ENCODE measurements at regions not wholly inside any gene's neighbourhood (a gene's known extent, or its start where the extent isn't known, plus 50 kb on each side); places are given as distances from the start of the nearest gene placed in this dataset.

DNA sequence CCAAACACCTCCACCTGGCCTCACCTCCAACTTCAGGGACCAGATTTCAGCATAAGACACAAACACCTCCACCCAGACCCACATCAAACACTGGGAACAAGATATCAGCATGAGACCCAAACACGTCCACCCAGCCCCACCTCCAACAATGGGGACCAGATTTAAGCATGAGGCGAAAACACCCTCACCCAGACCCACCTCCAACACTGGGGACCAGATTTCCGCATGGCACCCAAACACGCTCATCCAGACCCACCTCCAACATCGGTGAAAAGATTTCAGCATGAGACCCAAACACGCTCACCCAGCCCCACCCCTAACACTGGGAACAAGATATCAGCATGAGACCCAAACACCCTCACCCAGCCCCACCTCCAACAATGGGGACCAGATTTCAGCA is 210.0 kb downstream of the ASMT start:
- Histone ChIP-seq H3K27ac (ENCODE audit: low read length) (no peak overlapping the region), H3K4me2 (ENCODE audit: insufficient read depth, low read length) (no peak overlapping the region), H3K4me3 (ENCODE audit: low read depth in 1 of 2, low read length in 2 of 2) (no peak overlapping the region), H3K9me3 (ENCODE audit: insufficient read depth, low read length, severe bottlenecking) (no peaks in the 10 kb centered on the region), H3K36me3 (ENCODE audit: insufficient read depth, low read length) (no peaks in the 10 kb centered on the region), H3K27me3 (ENCODE audit: insufficient read depth, low read length, poor library complexity) (no peaks in the 10 kb centered on the region), H2AFZ (ENCODE audit: low read depth, low read length) (no peak overlapping the region), H4K20me1 (ENCODE audit: insufficient read depth, low read length) (no peaks in the 10 kb centered on the region), H3K4me1 (ENCODE audit: insufficient read depth, low read length) (no peaks in the 10 kb centered on the region), H3K9ac (ENCODE audit: low read depth, low read length) (no peak overlapping the region), H3K79me2 (ENCODE audit: insufficient read depth, low read length) (no peaks in the 10 kb centered on the region)
- ATAC-seq (ENCODE audit: insufficient read depth, low read depth) (no peak), DNase-seq (no peak)
- TF ChIP-seq, protein P1, sequence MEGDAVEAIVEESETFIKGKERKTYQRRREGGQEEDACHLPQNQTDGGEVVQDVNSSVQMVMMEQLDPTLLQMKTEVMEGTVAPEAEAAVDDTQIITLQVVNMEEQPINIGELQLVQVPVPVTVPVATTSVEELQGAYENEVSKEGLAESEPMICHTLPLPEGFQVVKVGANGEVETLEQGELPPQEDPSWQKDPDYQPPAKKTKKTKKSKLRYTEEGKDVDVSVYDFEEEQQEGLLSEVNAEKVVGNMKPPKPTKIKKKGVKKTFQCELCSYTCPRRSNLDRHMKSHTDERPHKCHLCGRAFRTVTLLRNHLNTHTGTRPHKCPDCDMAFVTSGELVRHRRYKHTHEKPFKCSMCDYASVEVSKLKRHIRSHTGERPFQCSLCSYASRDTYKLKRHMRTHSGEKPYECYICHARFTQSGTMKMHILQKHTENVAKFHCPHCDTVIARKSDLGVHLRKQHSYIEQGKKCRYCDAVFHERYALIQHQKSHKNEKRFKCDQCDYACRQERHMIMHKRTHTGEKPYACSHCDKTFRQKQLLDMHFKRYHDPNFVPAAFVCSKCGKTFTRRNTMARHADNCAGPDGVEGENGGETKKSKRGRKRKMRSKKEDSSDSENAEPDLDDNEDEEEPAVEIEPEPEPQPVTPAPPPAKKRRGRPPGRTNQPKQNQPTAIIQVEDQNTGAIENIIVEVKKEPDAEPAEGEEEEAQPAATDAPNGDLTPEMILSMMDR (IDR thresholded peaks at IDR 0.05; ENCODE audit: borderline replicate concordance, extremely low read depth, low read length, poor library complexity, severe bottlenecking), result no peak
- no peak for TF ChIP-seq EZH2 (IDR thresholded peaks at IDR 0.05; ENCODE audit: borderline replicate concordance, low read depth, low read length, severe bottlenecking)

DNA sequence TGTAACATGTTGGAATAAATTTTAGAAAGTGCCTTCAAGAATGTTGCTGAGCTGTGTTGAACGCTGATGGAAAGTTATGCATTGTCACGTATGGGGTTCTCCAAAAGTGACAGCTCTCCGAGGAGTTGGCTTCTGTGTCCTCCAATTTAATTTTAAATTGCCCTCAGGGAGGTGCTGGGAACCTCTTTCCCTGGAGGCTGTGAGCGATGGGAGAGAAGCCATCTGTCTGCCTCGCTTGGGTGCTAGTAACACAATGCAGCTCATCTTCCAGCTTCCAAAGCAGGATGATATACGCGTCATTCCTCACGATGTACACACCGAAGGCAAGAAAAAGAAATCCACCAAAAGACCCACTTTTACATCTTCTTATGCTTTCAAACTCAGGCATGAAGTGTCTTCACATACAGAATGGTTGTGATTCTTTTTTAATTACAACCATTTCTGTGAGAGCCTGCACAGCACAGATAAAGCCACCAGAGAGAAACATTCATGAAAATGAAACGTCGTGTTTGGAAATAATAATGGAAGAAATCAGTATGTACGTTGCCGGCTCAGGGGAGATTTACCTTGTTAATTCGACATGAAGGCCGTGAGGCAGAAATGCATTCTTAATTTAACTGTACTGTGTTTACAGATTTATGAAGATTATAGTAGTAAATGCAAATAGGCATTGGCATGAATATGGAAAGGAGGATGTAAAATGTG is 218.9 kb downstream of the ASMT start:
- no peak for DNase-seq
- no peak overlapping the region for H3K4me3 ChIP-seq (ENCODE audit: low read depth in 1 of 2, low read length in 2 of 2)
- no peaks in the 10 kb centered on the region for H3K36me3 ChIP-seq (ENCODE audit: insufficient read depth, low read length)
- no peaks in the 10 kb centered on the region for H3K79me2 ChIP-seq (ENCODE audit: insufficient read depth, low read length)
- peaks cover 4% of the 10 kb centered on the region for H3K9me3 ChIP-seq (ENCODE audit: insufficient read depth, low read length, severe bottlenecking)
- no peak overlapping the region for H3K27ac ChIP-seq (ENCODE audit: low read length)
- H3K4me2 ChIP-seq (ENCODE audit: insufficient read depth, low read length), result no peak overlapping the region
- TF ChIP-seq EZH2 (IDR thresholded peaks at IDR 0.05; ENCODE audit: borderline replicate concordance, low read depth, low read length, severe bottlenecking), result no peak
- TF ChIP-seq, protein P1 (IDR thresholded peaks at IDR 0.05; ENCODE audit: borderline replicate concordance, extremely low read depth, low read length, poor library complexity, severe bottlenecking), result no peak
- no peak for ATAC-seq (ENCODE audit: insufficient read depth, low read depth)
- H3K9ac ChIP-seq (ENCODE audit: low read depth, low read length), result no peak overlapping the region
- no peaks in the 10 kb centered on the region for H3K4me1 ChIP-seq (ENCODE audit: insufficient read depth, low read length)
- H2AFZ ChIP-seq (ENCODE audit: low read depth, low read length), result no peak overlapping the region
- no peaks in the 10 kb centered on the region for H4K20me1 ChIP-seq (ENCODE audit: insufficient read depth, low read length)
- H3K27me3 ChIP-seq (ENCODE audit: insufficient read depth, low read length, poor library complexity), result no peaks in the 10 kb centered on the region

DNA sequence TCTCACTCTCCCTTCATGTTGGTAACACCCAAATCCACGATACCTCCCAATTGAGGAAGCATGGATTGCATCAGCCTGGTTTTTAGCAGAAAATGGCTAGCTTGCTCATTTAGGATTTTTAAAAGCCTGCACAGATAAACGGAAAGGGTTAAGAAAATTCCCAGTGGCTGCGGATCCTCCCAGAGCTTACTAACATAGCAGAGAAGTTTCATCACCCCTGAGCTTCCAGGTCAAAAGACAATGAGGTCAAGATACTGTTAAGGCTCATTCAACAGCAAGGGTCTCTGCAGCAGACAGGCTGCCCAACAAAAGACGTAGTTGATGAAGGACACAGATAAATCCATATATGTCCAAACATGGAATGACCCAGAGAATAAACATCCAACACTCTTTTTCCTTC is 220.2 kb downstream of the ASMT start:
- no peak overlapping the region for H3K4me2 ChIP-seq (ENCODE audit: insufficient read depth, low read length)
- ATAC-seq (ENCODE audit: insufficient read depth, low read depth), result no peak
- no peaks in the 10 kb centered on the region for H3K36me3 ChIP-seq (ENCODE audit: insufficient read depth, low read length)
- H3K9ac ChIP-seq (ENCODE audit: low read depth, low read length), result no peak overlapping the region
- peaks cover 4% of the 10 kb centered on the region for H3K9me3 ChIP-seq (ENCODE audit: insufficient read depth, low read length, severe bottlenecking)
- H3K27me3 ChIP-seq (ENCODE audit: insufficient read depth, low read length, poor library complexity), result no peaks in the 10 kb centered on the region
- H3K4me3 ChIP-seq (ENCODE audit: low read depth in 1 of 2, low read length in 2 of 2), result no peak overlapping the region
- H4K20me1 ChIP-seq (ENCODE audit: insufficient read depth, low read length), result no peaks in the 10 kb centered on the region
- TF ChIP-seq, protein P1 (IDR thresholded peaks at IDR 0.05; ENCODE audit: borderline replicate concordance, extremely low read depth, low read length, poor library complexity, severe bottlenecking), result no peak
- no peak for TF ChIP-seq EZH2 (IDR thresholded peaks at IDR 0.05; ENCODE audit: borderline replicate concordance, low read depth, low read length, severe bottlenecking)
- H3K79me2 ChIP-seq (ENCODE audit: insufficient read depth, low read length), result no peaks in the 10 kb centered on the region
- no peak overlapping the region for H2AFZ ChIP-seq (ENCODE audit: low read depth, low read length)
- no peak overlapping the region for H3K27ac ChIP-seq (ENCODE audit: low read length)
- no peak for DNase-seq
- no peaks in the 10 kb centered on the region for H3K4me1 ChIP-seq (ENCODE audit: insufficient read depth, low read length)
